ENCODE measurements at regions not wholly inside any gene's neighbourhood (a gene's known extent, or its start where the extent isn't known, plus 50 kb on each side); places are given as distances from the start of the nearest gene placed in this dataset.
"Not testable (repeated sequence)": the region's sequence is repeated elsewhere in the genome, so short reads cannot be mapped to it uniquely, and the experiment has no call there.

GRCh38 chr9:103237571-103238109 is 242.5 kb downstream of the CYLC2 start:
- DNase-seq (ENCODE audit: low read depth in 3 of 3, low spot score in 2 of 3) = not testable (repeated sequence)

- peak in 1 of 3 donors; percentile 6 for DNase-seq (ENCODE audit: low read depth in 3 of 3, low spot score in 2 of 3)
These were observed 246.9 kb downstream of the CYLC2 start for GRCh38 chr9:103242025-103242424.

DNA sequence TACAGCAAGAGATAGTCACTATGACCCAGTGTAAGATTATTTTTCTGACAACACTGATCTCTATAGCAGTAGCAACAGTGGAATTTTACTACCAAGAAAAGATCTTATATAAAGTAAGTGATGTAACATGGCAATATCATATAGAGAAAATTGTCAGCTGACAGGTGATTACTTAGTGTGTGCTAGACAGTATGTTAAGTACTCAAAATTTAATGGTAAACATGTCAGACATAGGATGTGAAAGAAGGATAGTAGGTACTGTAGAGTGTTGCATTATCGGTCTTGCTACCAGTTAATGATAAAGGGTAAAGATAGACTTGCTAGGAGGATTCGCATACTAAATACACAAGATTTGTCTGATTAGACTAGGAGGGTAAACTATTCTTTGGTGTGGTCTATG is 247.4 kb downstream of the CYLC2 start:
- no peak for DNase-seq (ENCODE audit: low read depth in 3 of 3, low spot score in 2 of 3)

DNA sequence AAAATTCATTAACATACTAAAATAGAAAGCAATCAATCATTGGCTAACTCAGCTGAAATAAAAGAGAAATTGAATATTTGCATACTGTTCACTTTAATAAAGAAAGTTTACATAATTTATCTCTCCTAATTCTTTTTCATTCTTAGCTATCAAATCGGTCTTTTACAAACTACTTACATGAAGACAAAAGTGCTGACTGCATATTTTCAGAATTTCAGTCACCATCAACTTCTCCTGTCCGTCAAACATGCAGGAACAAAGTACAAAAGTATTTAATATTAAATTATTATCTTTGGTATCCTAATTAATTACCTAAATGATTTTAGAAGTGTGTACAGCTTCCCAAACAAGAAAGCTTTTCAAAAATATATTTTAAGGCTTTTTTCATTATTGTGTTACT is 248.4 kb downstream of the CYLC2 start:
- DNase-seq (ENCODE audit: low read depth in 3 of 3, low spot score in 2 of 3) = no peak

DNA sequence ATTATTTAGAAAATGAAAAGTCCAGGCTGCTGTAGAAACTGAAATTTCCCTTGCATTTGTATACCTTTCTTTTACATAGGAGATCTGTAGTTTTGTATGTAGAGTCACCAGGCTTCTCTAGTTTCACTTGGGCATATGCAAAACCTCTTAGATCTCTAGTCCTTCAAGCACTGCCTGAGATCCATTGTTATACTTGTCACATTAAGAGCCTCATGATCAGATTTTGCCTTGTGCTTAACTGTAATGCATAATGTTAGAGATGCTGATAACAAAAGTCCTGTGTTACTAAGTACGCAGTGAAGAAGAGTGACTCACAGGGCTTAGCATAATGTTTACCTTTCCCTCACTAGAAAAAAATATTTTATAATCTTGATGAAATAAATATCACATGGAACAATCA is 250.2 kb downstream of the CYLC2 start:
- no peak for DNase-seq (ENCODE audit: low read depth in 3 of 3, low spot score in 2 of 3)

DNA sequence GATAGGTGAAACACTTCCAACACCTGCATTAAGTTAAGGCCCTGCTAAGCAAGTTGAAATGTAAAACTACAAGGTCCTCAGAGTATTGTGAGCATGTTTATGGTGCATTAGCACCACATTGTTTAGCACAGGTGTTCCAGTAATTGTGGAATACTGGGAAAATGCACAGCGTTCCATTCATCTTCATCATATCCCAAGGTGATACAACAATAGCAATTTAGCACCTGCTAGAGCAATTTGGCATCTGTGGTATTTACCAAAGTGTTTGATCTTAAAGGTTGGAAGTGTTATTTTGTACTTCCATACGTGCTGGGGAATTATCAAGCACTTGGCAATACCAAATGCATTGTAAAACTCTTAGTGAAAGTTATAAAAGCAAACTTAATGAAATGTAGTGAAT is 266.8 kb downstream of the CYLC2 start:
- no peak for DNase-seq (ENCODE audit: low read depth in 3 of 3, low spot score in 2 of 3)

GRCh38 chr9:103266064-103266463 is 270.9 kb downstream of the CYLC2 start:
- no peak for DNase-seq (ENCODE audit: low read depth in 3 of 3, low spot score in 2 of 3)

GRCh38 chr9:103277240-103277639 is 282.1 kb downstream of the CYLC2 start:
- no peak for DNase-seq (ENCODE audit: low read depth in 3 of 3, low spot score in 2 of 3)

DNA sequence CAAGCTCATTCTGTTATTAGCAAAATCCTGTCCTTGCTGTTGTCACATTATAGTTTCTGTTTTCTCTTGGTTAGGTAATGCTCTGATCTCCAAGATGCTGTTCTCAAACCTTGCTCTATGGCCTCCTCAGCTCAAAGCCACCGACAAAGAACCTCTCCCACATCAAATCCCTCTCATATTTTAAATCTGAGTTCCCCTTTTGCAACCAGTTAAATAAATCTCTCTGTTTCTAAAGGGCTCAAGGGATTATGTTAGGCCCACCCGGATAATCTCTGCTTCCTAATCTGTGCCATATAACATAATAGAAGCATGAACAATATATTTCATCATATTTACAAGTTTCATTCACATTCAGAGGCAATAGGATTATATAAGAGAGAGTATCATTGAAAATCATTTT is 286.0 kb downstream of the CYLC2 start:
- DNase-seq (ENCODE audit: low read depth in 3 of 3, low spot score in 2 of 3) = no peak

DNA sequence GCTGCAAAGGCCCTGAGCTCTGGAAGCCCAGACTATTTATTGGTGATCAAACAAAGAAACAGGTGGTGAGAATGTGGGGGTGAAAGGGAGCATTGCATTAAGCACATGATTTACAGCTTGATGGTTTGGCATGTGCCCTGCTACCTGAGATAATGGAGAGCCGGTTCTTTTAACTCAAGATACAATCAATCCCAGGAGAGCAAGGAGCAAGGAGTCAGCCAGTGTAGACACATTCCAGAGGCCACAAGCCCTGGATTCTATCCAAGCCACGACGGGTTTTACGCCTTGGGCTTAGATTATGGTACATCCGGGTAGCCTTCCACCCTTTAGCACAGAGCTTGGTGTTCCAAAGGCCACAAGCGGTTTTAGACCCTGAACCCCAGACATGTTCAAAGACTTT is 292.2 kb downstream of the CYLC2 start:
- DNase-seq (ENCODE audit: low read depth in 3 of 3, low spot score in 2 of 3) = no peak

GRCh38 chr9:103296189-103296588 is 301.1 kb downstream of the CYLC2 start:
- no peak for DNase-seq (ENCODE audit: low read depth in 3 of 3, low spot score in 2 of 3)

DNA sequence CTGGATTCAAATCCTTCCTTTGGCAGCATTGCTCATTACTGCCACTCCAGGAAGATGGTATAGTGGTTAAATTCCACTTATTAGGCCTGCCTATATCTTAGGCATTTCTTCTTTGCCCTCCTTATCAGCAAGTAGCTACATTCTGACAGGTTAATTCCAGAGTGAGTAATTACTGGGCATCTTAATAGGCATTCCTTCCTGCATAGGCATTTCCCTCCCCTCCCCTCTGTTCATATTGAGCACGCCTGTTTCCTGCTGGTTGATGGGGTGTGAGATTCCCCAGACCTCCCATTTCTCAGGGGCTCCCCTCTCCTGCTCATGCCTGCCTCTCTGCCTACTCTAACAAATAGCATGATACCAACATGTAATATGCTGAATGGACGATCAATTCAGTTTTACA is 305.9 kb downstream of the CYLC2 start:
- DNase-seq (ENCODE audit: low read depth in 3 of 3, low spot score in 2 of 3) = no peak

DNA sequence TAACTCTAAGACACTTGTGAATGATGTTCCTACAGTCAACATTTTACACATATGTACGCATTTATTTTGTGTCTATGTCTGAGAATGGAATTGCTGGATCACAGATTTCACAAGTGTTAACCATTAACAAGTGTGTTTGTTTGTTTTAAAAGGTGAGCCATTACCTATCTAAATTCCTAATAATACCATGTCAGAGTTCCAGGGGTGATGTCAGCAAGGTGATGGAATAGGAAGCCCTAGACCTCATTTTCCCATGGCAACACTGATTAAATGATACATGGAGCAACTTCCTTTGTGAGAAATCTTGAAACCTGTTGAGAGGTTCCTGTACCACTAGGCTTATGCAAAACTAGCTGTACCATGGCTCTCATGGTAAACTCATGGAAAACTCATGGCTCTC is 309.7 kb downstream of the CYLC2 start:
- no peak for DNase-seq (ENCODE audit: low read depth in 3 of 3, low spot score in 2 of 3)

GRCh38 chr9:103319979-103320378 is 324.8 kb downstream of the CYLC2 start:
- no peak for DNase-seq (ENCODE audit: low read depth in 3 of 3, low spot score in 2 of 3)

DNA sequence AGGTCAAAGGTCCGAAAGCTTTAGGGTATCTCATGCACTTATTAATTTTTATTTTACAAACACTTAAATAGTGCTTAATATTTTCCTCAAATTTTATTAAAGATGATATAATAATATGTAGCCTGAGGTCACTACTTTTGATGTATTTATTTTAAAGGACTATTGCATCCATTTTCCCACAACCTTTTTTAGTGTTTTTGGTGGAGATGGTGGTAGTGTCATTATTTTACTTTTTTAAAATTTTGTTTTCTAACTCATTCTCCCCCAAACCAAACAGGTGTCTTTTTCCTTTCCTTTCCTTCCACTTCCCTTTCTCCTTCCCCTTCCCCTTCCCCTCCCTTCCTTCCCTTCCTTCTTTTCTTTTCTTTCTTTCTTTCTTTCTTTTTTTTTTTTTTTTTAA is 328.6 kb downstream of the CYLC2 start:
- no peak for DNase-seq (ENCODE audit: low read depth in 3 of 3, low spot score in 2 of 3)

- DNase-seq (ENCODE audit: low read depth in 3 of 3, low spot score in 2 of 3) = no peak
These were observed 340.3 kb downstream of the CYLC2 start for GRCh38 chr9:103335461-103335860.

DNA sequence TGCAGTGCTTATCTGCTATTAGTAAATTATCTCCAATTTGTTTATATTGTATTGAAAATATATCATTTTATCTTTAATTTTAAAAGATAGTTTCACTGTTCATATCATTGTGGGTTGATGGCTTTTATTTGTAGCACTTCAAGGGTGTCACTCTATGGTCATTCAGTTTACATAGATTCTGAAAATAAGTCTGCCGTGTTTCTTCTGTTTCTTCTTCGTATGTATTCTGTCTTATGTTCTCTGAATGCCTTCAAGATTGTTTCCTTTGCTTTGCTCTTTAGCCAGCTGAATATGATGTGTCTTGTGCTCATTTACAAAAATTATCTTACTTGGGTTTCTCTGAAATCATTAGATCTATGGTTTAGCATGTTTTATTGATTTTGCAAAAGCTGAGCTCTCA is 359.9 kb downstream of the CYLC2 start:
- no peak for DNase-seq (ENCODE audit: low read depth in 3 of 3, low spot score in 2 of 3)

DNA sequence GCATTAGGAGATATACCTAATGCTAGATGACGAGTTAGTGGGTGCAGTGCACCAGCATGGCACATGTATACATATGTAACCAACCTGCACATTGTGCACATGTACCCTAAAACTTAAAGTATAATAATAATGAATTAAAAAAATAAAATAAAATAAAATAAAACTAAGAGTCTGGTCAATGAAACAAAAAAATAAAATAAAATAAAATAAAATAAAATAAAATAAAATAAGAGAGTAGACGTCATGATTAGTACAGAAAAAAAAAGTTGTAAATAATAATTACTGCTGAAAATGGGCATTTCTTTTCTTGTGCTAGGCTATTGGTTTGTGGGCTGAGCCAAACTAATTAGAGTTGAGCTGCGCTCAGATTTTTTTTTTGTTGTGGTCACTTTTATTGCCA is 362.8 kb downstream of the CYLC2 start:
- DNase-seq (ENCODE audit: low read depth in 3 of 3, low spot score in 2 of 3) = not testable (repeated sequence)

DNA sequence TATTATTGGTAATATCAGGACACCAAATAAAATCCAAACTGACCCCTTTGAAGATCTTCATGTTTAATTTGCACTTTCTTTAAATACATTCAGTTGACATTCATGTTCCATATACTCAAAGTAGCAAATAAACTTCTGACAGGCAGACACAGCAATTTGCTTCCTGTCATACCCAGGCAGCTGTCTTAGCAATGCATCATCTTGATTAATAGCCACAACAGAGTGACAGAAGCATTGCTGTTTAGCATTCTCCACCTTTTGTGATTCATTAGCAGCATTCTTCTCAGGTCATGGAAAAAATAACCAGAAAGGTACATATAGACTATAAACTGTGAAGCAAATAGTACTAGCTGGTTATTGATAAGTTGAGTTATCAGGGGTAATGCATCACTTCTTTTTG is 366.8 kb downstream of the CYLC2 start:
- no peak for DNase-seq (ENCODE audit: low read depth in 3 of 3, low spot score in 2 of 3)

DNA sequence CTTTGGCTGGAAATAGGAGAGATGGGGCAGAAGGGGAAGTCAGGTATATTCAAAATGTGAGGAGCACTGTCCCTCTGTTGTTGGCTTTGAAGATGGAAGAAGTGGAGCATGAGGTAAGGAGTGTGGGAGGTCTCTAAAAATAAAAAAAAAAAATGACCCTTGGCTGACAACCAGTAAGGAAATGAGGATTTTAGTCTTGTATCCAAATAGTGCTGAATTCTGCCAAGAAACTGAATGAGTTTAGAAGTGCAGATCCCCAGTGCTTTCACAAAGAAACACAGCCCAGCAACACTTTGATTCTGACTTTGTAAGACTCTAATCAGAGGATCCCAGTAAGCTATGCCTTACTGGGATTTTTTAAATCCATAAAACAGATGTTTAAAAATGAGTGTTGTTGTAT is 367.9 kb downstream of the CYLC2 start:
- DNase-seq (ENCODE audit: low read depth in 3 of 3, low spot score in 2 of 3) = no peak

- DNase-seq (ENCODE audit: low read depth in 3 of 3, low spot score in 2 of 3) = no peak
These were observed 369.6 kb downstream of the CYLC2 start for GRCh38 chr9:103364753-103365152.

DNA sequence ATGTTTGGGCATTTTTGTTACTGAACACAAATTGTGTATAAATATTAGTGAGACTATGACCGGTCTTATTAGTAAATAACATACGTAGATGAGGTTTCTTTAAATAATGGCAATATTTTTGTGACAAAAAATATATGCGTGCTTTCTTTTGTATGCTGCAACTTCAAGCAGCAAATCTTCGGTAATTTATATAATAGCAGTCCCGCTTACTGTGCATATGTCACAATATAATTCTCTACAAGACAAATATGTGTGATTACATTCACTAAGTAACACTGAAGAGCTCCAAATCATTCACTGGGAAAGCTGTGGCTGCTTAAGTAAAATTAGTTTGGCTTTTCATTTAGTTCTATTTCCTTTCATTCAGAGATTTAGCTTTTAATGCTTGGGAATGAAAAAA is 376.0 kb downstream of the CYLC2 start:
- no peak for DNase-seq (ENCODE audit: low read depth in 3 of 3, low spot score in 2 of 3)

DNA sequence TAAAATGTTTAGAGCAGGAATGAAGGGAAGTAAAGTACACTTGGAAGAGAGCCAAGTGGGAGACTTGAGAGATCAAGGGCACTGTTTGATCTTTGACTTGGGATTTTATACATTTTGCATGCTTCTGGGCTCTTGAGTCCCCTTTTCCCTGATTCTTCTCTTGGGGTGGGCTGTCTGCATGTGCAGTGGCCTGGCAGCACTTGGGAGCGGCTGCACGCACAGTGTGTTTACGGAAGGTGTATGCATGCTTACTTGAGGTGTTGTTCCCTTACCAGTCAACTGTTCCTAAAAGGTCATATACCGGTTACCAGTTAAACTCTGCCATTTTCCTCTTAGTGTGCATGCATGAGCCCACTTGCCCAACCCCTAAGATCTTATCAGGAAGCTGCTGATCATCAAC is 377.7 kb downstream of the CYLC2 start:
- DNase-seq (ENCODE audit: low read depth in 3 of 3, low spot score in 2 of 3) = no peak

DNA sequence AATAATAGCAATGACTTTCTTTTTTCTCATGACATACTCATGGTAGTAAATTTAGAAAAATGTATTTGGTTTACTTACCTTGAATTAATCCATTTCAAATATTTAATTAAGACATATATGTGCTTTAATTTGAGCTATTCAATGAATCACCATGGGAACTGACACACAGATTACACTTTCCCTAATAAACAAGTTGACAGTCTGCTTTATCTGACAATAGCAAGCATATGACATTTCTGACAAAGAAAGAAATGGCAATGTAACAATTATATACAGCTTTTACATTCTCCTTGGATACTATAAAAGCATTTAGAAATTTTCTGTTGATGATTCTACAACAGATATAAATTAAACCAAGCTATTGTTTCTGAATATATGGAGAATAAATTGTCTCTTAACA is 382.5 kb downstream of the CYLC2 start:
- no peak for DNase-seq (ENCODE audit: low read depth in 3 of 3, low spot score in 2 of 3)
